ENCODE measurements at regions not wholly inside any gene's neighbourhood (a gene's known extent, or its start where the extent isn't known, plus 50 kb on each side); places are given as distances from the start of the nearest gene placed in this dataset.
"Not testable (repeated sequence)": the region's sequence is repeated elsewhere in the genome, so short reads cannot be mapped to it uniquely, and the experiment has no call there.

GRCh38 chr4:43435291-43435690 lies 542.8 kb downstream of the GRXCR1 start:
- no peak for DNase-seq (ENCODE audit: low spot score)

- DNase-seq (ENCODE audit: low spot score): no peak
These were observed 560.4 kb downstream of the GRXCR1 start for GRCh38 chr4:43452948-43453347.

GRCh38 chr4:43456383-43456782 lies 563.9 kb downstream of the GRXCR1 start:
- no peak for DNase-seq (ENCODE audit: low spot score)

GRCh38 chr4:43457866-43458265 lies 565.4 kb downstream of the GRXCR1 start:
- DNase-seq (ENCODE audit: low spot score): no peak

GRCh38 chr4:43458293-43458692 lies 565.8 kb downstream of the GRXCR1 start:
- DNase-seq (ENCODE audit: low spot score): no peak

- no peak for DNase-seq (ENCODE audit: low spot score)
These were observed 579.4 kb downstream of the GRXCR1 start for GRCh38 chr4:43471950-43472349.

- no peak for DNase-seq (ENCODE audit: low spot score)
These were observed 589.0 kb downstream of the GRXCR1 start for GRCh38 chr4:43481526-43481925.

GRCh38 chr4:43485196-43485595 lies 592.7 kb downstream of the GRXCR1 start:
- DNase-seq (ENCODE audit: low spot score): no peak

- no peak for DNase-seq (ENCODE audit: low spot score)
These were observed 603.7 kb downstream of the GRXCR1 start for GRCh38 chr4:43496188-43496587.

- DNase-seq (ENCODE audit: low spot score): no peak
These were observed 604.1 kb downstream of the GRXCR1 start for GRCh38 chr4:43496602-43497001.

- not testable (repeated sequence) for DNase-seq (ENCODE audit: low spot score)
These were observed 613.3 kb downstream of the GRXCR1 start for GRCh38 chr4:43505823-43506222.

GRCh38 chr4:43512253-43512652 lies 619.7 kb downstream of the GRXCR1 start:
- DNase-seq (ENCODE audit: low spot score): no peak

GRCh38 chr4:43525646-43526045 lies 633.1 kb downstream of the GRXCR1 start:
- DNase-seq (ENCODE audit: low spot score): no peak

- DNase-seq (ENCODE audit: low spot score): no peak
These were observed 655.0 kb downstream of the GRXCR1 start for GRCh38 chr4:43547561-43547960.

- no peak for DNase-seq (ENCODE audit: low spot score)
These were observed 658.6 kb downstream of the GRXCR1 start for GRCh38 chr4:43550981-43551627.

GRCh38 chr4:43556262-43556661 lies 663.7 kb downstream of the GRXCR1 start:
- no peak for DNase-seq (ENCODE audit: low spot score)

- DNase-seq (ENCODE audit: low spot score): no peak
These were observed 667.5 kb downstream of the GRXCR1 start for GRCh38 chr4:43560047-43560446.

GRCh38 chr4:43564107-43564506 lies 671.6 kb downstream of the GRXCR1 start:
- DNase-seq (ENCODE audit: low spot score): no peak

- no peak for DNase-seq (ENCODE audit: low spot score)
These were observed 672.1 kb downstream of the GRXCR1 start for GRCh38 chr4:43564591-43564990.

- DNase-seq (ENCODE audit: low spot score): no peak
These were observed 675.1 kb downstream of the GRXCR1 start for GRCh38 chr4:43567644-43568043.

GRCh38 chr4:43586813-43587212 lies 694.3 kb downstream of the GRXCR1 start:
- no peak for DNase-seq (ENCODE audit: low spot score)

- no peak for DNase-seq (ENCODE audit: low spot score)
These were observed 695.2 kb downstream of the GRXCR1 start for GRCh38 chr4:43587758-43588157.

GRCh38 chr4:43607400-43607799 lies 714.9 kb downstream of the GRXCR1 start:
- no peak for DNase-seq (ENCODE audit: low spot score)

GRCh38 chr4:43607827-43608461 lies 715.4 kb downstream of the GRXCR1 start:
- DNase-seq (ENCODE audit: low spot score): no peak
